ENCODE measurements at regions not wholly inside any gene's neighbourhood (a gene's known extent, or its start where the extent isn't known, plus 50 kb on each side); places are given as distances from the start of the nearest gene placed in this dataset.

DNA sequence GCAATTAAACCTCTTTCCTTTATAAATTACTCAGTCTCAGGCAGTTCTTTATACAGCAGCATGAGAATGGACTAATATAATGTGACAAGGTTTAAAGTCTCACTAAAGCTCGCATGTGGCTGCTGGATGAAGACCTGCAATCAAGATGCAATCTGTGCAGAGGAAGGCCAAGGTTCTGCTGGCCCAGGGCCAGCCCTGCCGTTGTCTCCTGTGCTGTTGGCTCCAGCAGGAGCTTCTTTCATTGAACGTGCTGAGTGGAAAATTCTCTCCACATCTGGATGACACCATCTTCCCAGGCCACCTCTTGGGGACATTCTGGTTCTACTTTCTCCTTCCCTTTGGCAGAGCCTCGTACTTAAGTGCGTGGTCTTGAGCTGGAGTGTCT is 742.2 kb downstream of the VRK1 start:
- Mint-ChIP-seq H3K36me3 (no peaks in the 10 kb centered on the region), H3K27ac (no peak overlapping the region), H3K4me3 (no peak overlapping the region), H3K4me1 (no peaks in the 10 kb centered on the region), H3K27me3 (no peaks in the 10 kb centered on the region), H3K9me3 (peaks cover 0 to 4% (median 4%) of the 10 kb centered on the region in 3 donors)

DNA sequence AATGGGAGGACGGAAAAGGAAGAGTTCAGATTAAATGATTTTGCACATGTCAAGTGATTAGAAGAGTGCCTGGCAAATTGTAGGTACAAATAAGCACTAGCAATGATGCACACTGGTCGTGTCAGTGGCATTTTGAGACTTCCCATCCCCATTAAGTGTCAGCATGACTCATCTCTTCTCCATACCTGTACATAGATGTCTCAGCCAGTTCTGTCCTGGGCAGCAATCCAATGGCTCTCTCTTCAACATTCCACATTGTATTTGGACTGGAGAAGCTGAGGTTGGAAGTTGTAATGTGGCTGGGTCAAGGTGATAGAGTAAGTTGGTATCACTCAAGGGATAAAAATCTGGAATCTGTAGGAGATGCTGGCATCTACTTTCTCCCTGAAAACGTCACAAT is 742.7 kb downstream of the VRK1 start:
- H3K27me3 Mint-ChIP-seq = no peaks in the 10 kb centered on the region
- no peaks in the 10 kb centered on the region for H3K36me3 Mint-ChIP-seq
- no peak overlapping the region for H3K27ac Mint-ChIP-seq
- peaks cover 0 to 6% (median 4%) of the 10 kb centered on the region in 3 donors for H3K9me3 Mint-ChIP-seq
- no peaks in the 10 kb centered on the region for H3K4me1 Mint-ChIP-seq
- no peak overlapping the region for H3K4me3 Mint-ChIP-seq

- no peak overlapping the region for H3K4me3 Mint-ChIP-seq
Measured at GRCh38 chr14:97543221-97543620, 746.0 kb downstream of the VRK1 start.

DNA sequence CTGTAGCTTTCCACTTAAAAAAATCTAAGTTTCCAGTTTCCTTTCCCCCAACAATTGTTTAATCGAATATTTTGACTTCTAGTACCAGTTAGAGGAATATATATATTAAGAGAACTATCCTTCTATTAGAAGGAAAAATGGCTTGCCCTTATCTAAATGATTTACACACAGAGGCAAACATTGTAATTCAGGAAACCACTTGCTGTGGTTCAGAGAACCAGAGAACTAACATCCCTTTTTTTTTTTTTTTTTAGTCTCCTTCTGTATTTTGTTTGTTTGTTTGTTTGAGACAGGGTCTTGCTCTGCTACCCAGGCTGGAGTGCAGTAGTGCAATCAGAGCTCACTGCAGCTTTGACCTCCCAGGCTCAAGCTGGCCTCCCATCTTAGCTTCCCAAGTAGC is 746.6 kb downstream of the VRK1 start:
- no peak overlapping the region for H3K27ac Mint-ChIP-seq
- peak overlapping the region in 1 of 4 donors; percentile 52 for H3K4me3 Mint-ChIP-seq
- no peaks in the 10 kb centered on the region for H3K4me1 Mint-ChIP-seq
- peaks cover 0 to 6% (median 2%) of the 10 kb centered on the region in 3 donors for H3K9me3 Mint-ChIP-seq
- H3K36me3 Mint-ChIP-seq = no peaks in the 10 kb centered on the region
- no peaks in the 10 kb centered on the region for H3K27me3 Mint-ChIP-seq

More at GRCh38 chr14:97543221-97543620, 746.0 kb downstream of the VRK1 start:
- Mint-ChIP-seq H3K9me3 (peaks cover 0 to 6% (median 2%) of the 10 kb centered on the region in 3 donors), H3K36me3 (no peaks in the 10 kb centered on the region), H3K4me1 (no peaks in the 10 kb centered on the region), H3K27me3 (no peaks in the 10 kb centered on the region), H3K27ac (no peak overlapping the region)

DNA sequence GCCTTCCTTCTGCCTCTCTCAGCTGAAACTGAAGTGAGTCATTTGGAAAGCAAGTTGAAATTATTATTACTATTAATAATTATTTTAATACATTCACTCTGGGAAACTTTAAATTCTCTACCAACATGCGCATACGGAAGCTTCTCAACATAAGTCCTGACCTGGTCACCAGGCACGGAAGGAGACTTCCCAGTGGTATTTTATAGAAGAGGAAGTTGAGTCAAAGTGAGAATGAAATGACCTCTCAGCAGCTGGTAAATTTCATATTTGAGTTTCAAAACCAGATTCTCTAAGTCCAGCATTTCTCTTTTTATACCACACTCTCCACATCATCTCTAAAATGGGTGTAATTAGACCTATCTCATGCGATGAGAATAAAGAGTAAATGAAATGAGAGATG is 747.4 kb downstream of the VRK1 start:
- Mint-ChIP-seq H3K4me3 (no peak overlapping the region), H3K27me3 (no peaks in the 10 kb centered on the region), H3K9me3 (peaks cover 0 to 6% (median 2%) of the 10 kb centered on the region in 3 donors), H3K4me1 (no peaks in the 10 kb centered on the region), H3K36me3 (no peaks in the 10 kb centered on the region), H3K27ac (no peak overlapping the region)

GRCh38 chr14:97546491-97547230 is 749.5 kb downstream of the VRK1 start:
- H3K27me3 Mint-ChIP-seq = no peaks in the 10 kb centered on the region
- no peaks in the 10 kb centered on the region for H3K36me3 Mint-ChIP-seq
- no peak overlapping the region for H3K4me3 Mint-ChIP-seq
- H3K4me1 Mint-ChIP-seq = no peaks in the 10 kb centered on the region
- no peak overlapping the region for H3K27ac Mint-ChIP-seq
- peaks cover 0 to 2% (median 0%) of the 10 kb centered on the region in 3 donors for H3K9me3 Mint-ChIP-seq

- Mint-ChIP-seq H3K9me3 (no peaks in the 10 kb centered on the region), H3K4me3 (no peak overlapping the region), H3K27me3 (no peaks in the 10 kb centered on the region), H3K36me3 (no peaks in the 10 kb centered on the region), H3K27ac (no peak overlapping the region), H3K4me1 (no peaks in the 10 kb centered on the region)
Measured at GRCh38 chr14:97550463-97550862, 753.3 kb downstream of the VRK1 start.

GRCh38 chr14:97554597-97554996 is 757.4 kb downstream of the VRK1 start:
- H3K9me3 Mint-ChIP-seq = peaks cover 2 to 4% (median 3%) of the 10 kb centered on the region in 3 donors
- no peak overlapping the region for H3K4me3 Mint-ChIP-seq
- H3K4me1 Mint-ChIP-seq = no peaks in the 10 kb centered on the region
- no peaks in the 10 kb centered on the region for H3K36me3 Mint-ChIP-seq
- H3K27ac Mint-ChIP-seq = no peak overlapping the region
- no peaks in the 10 kb centered on the region for H3K27me3 Mint-ChIP-seq

GRCh38 chr14:97564334-97564733 is 767.2 kb downstream of the VRK1 start:
- Mint-ChIP-seq H3K27ac (no peak overlapping the region), H3K36me3 (no peaks in the 10 kb centered on the region), H3K27me3 (no peaks in the 10 kb centered on the region), H3K4me3 (no peak overlapping the region), H3K4me1 (no peaks in the 10 kb centered on the region), H3K9me3 (peaks cover 1 to 28% (median 5%) of the 10 kb centered on the region in 3 donors)

DNA sequence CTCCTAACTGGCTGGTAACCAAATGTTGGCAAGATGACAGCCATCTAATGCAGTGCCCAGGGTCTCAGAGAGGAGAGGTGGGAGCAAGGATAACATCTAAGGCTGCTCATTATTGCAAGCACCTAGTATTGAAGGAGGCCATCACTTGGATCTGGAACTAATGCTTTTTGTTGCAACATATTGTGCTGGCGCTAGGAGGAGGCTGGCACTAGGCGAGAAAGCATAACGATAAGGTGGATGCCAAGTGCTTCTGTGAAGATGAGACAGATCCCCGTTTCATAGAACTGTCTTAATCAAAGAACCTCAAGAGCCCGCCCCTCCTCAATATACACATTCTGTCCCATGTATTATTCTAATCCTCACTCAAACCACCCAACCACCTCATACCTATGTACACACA is 774.0 kb downstream of the VRK1 start:
- Mint-ChIP-seq H3K4me1 (no peaks in the 10 kb centered on the region), H3K9me3 (peaks cover 6 to 22% (median 8%) of the 10 kb centered on the region in 3 donors), H3K4me3 (no peak overlapping the region), H3K27me3 (peaks cover 2% of the 10 kb centered on the region), H3K27ac (no peak overlapping the region), H3K36me3 (no peaks in the 10 kb centered on the region)

DNA sequence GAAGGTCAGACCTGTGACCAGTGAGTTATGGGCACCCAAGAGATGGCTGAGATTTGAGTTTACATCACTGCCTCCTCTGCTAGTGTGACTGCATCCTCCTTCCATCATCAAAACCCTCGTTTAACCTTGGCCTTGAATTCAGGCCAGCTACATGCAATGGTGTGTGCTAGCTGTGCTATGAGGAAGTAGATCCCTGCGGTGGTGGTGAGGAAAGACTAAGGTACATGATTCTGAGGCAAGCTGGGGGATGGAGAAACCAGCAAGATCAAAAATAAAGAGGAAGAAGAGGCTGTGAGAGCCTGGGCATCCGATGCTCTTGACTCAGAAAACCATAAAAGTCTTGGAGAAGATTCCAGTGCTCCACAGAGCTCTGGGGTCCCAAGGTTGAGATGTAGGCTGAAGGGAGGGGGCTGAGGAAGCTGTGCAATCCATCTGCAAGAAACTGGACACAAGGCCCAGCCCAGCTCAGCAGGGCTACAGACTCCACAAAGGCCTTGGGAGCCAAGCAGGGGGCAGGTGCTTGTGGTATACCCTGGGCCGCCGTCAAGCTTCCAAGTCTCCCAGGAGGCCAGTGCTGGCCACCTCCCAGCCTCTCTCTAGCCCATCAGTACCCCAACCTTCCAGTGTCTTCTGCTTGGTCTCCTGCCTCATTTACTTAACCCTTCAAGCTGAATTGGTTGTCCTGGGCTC is 774.8 kb downstream of the VRK1 start:
- Mint-ChIP-seq H3K36me3 (no peaks in the 10 kb centered on the region), H3K4me1 (no peaks in the 10 kb centered on the region), H3K27ac (no peak overlapping the region), H3K4me3 (no peak overlapping the region), H3K9me3 (peaks cover 6 to 22% (median 8%) of the 10 kb centered on the region in 3 donors), H3K27me3 (peaks cover 2% of the 10 kb centered on the region)

- Mint-ChIP-seq H3K27ac (no peak overlapping the region), H3K4me1 (no peaks in the 10 kb centered on the region), H3K4me3 (no peak overlapping the region), H3K36me3 (no peaks in the 10 kb centered on the region), H3K27me3 (peaks cover 2% of the 10 kb centered on the region), H3K9me3 (peaks cover 6 to 22% (median 6%) of the 10 kb centered on the region in 3 donors)
Measured at GRCh38 chr14:97572583-97573458, 775.6 kb downstream of the VRK1 start.

DNA sequence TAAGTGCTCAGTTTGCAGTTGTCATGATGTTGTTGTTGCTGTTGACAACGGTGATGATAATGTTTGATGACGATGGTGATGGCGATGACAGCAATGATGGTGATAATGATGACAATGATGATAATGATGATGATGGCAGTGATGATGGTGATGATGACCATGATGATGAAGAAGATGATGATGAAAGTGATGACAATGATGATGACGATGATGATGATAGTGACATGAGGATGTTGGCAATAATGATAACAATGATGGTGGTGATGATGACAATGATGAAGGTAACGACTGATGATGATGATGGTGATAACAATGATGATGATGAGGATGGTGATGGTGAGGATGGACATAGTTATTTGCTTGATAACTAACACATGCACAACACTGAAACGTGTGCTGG is 778.5 kb downstream of the VRK1 start:
- no peak overlapping the region for H3K27ac Mint-ChIP-seq
- H3K4me1 Mint-ChIP-seq = no peaks in the 10 kb centered on the region
- H3K27me3 Mint-ChIP-seq = peaks cover 2% of the 10 kb centered on the region
- H3K9me3 Mint-ChIP-seq = peaks cover 4 to 11% (median 6%) of the 10 kb centered on the region in 3 donors
- no peaks in the 10 kb centered on the region for H3K36me3 Mint-ChIP-seq
- H3K4me3 Mint-ChIP-seq = no peak overlapping the region

DNA sequence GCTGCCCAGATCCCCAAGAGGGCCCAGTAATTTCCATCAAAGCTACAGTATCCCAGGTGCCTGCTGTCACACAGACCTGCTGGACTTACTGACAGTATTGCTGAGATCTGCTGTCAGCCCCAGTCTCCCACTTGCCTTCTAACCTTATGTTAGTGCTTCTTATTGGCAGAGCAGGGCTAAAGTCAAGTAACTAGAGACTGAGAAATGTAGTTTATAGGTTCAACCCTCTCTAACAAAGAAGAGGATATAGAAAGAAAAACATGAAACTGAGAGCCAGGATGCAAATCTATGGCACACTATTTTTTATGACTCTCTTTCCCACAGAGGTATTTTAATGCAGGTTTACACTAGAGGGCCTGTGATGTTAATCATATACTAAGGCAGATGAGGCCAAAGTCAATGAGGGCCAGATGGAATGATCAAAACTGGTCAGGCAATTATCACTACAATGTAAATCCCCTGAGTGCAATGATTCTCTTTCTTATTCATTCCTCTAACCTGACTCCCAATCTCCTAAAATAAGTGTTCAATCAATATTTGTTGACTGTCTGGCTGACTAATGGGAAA is 781.9 kb downstream of the VRK1 start:
- H3K27ac Mint-ChIP-seq = no peak overlapping the region

DNA sequence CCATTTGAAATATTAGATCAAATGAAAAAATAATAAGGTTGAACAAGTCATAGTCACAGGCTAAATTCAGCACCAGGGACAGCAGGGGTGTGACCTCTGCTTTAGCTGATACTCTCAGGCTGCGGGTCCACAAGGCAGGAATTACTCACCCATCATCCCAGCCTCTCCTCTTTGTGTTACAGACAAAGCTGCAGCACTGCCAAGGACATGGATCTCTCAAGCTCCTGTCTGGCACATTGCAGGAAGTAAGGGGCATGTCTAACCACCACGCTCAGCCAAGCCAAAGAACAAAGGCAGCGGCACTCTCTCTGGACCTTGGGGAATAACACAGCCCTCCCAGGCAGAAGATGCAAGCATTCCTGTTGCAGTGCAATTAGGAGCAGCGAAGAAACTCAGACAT is 783.8 kb downstream of the VRK1 start:
- H3K27me3 Mint-ChIP-seq = no peaks in the 10 kb centered on the region
- H3K4me1 Mint-ChIP-seq = no peaks in the 10 kb centered on the region
- H3K36me3 Mint-ChIP-seq = no peaks in the 10 kb centered on the region
- no peak overlapping the region for H3K4me3 Mint-ChIP-seq
- no peak overlapping the region for H3K27ac Mint-ChIP-seq
- peaks cover 0 to 4% (median 0%) of the 10 kb centered on the region in 3 donors for H3K9me3 Mint-ChIP-seq

More for the DNA sequence above, 781.9 kb downstream of the VRK1 start:
- Mint-ChIP-seq H3K27me3 (no peaks in the 10 kb centered on the region), H3K4me1 (no peaks in the 10 kb centered on the region), H3K9me3 (peaks cover 4 to 8% (median 5%) of the 10 kb centered on the region in 3 donors), H3K4me3 (no peak overlapping the region), H3K36me3 (no peaks in the 10 kb centered on the region)
